ENCODE measurements at regions not wholly inside any gene's neighbourhood (a gene's known extent, or its start where the extent isn't known, plus 50 kb on each side); places are given as distances from the start of the nearest gene placed in this dataset.

- TF ChIP-seq POLR2AphosphoS5 (IDR thresholded peaks at IDR 0.05; ENCODE audit: low read depth) (no peak), CTCF (conservative IDR thresholded peaks at IDR 0.05; ENCODE audit: low read depth in 2 of 2) (no peak)
These were observed 72.3 kb upstream of the CCDC68 start for GRCh38 chr18:55031576-55031975.
